Parathyroid adenoma (tissue), 2 donors: ENCODE measurements at regions not wholly inside any gene's neighbourhood (a gene's known extent, or its start where the extent isn't known, plus 50 kb on each side); places are given as distances from the start of the nearest gene placed in this dataset.

Experiments
- H2AFZ ChIP-seq: fragments of 300-600 bp; sonication (generic); one replicate; pipeline ENCODE4 v1.7.0; 2017; ENCODE audit warnings: antibody characterized with exemption, mild to moderate bottlenecking
- H3K27ac ChIP-seq: fragments of 300-600 bp; sonication (generic); one replicate; pipeline ENCODE4 v1.7.0; 2017
- H3K27me3 ChIP-seq: fragments of 300-600 bp; sonication (generic); one replicate; pipeline ENCODE4 v1.7.0; 2017; ENCODE audit warnings: low read length; ENCODE audit not compliant: control insufficient read depth, insufficient read depth
- H3K36me3 ChIP-seq: fragments of 300-600 bp; sonication (generic); one replicate; pipeline ENCODE4 v1.7.0; 2017; ENCODE audit warnings: low read length; ENCODE audit not compliant: control insufficient read depth, insufficient read depth
- H3K4me1 ChIP-seq: fragments of 300-600 bp; sonication (generic); one replicate; pipeline ENCODE4 v1.7.0; 2017; ENCODE audit warnings: control low read depth
- H3K4me2 ChIP-seq: fragments of 300-600 bp; sonication (generic); one replicate; pipeline ENCODE4 v1.7.0; 2017; ENCODE audit warnings: low read length
- H3K4me3 ChIP-seq: fragments of 300-600 bp; sonication (generic); one replicate; pipeline ENCODE4 v1.7.0; 2017; ENCODE audit warnings: low read depth, low read length
- H3K79me2 ChIP-seq: fragments of 300-600 bp; sonication (generic); one replicate; pipeline ENCODE4 v1.7.0; 2017; ENCODE audit warnings: control low read depth
- H3K9ac ChIP-seq: fragments of 300-600 bp; sonication (generic); one replicate; pipeline ENCODE4 v1.7.0; 2017; ENCODE audit warnings: mild to moderate bottlenecking
- H3K9me3 ChIP-seq: fragments of 300-600 bp; sonication (generic); one replicate; pipeline ENCODE4 v1.7.0; 2017; ENCODE audit warnings: low read length; ENCODE audit not compliant: control insufficient read depth
- CTCF ChIP-seq: fragments of 300-600 bp; sonication (generic); IDR thresholded peaks from one replicate; pipeline ENCODE4 v1.7.0; 2017; ENCODE audit warnings: antibody characterized with exemption, mild to moderate bottlenecking
- donor health status: primary hyperparathyroidism.

GRCh38 chr1:81192647-81193642, 607.8 kb upstream of the ADGRL2 start:
- Histone ChIP-seq H3K27me3 (no peaks in the 10 kb centered on the region), H3K27ac (no peak overlapping the region), H3K9ac (no peak overlapping the region), H3K4me3 (no peak overlapping the region), H3K4me1 (no peaks in the 10 kb centered on the region), H3K4me2 (no peak overlapping the region), H3K79me2 (no peaks in the 10 kb centered on the region), H3K9me3 (no peaks in the 10 kb centered on the region), H3K36me3 (no peaks in the 10 kb centered on the region), H2AFZ (no peak overlapping the region)
- no peak for TF ChIP-seq CTCF

GRCh38 chr1:81190003-81190402, 610.7 kb upstream of the ADGRL2 start:
- H3K4me1 ChIP-seq = no peaks in the 10 kb centered on the region

GRCh38 chr1:81187635-81188034, 613.1 kb upstream of the ADGRL2 start:
- Histone ChIP-seq H2AFZ (no peak overlapping the region), H3K9me3 (no peaks in the 10 kb centered on the region), H3K27me3 (no peaks in the 10 kb centered on the region), H3K36me3 (no peaks in the 10 kb centered on the region), H3K27ac (no peak overlapping the region), H3K79me2 (no peaks in the 10 kb centered on the region), H3K4me2 (no peak overlapping the region), H3K4me3 (no peak overlapping the region), H3K9ac (no peak overlapping the region), H3K4me1 (no peaks in the 10 kb centered on the region)
- TF ChIP-seq CTCF = no peak

More at GRCh38 chr1:81190003-81190402, 610.7 kb upstream of the ADGRL2 start:
- H3K27ac ChIP-seq = no peak overlapping the region
- H3K4me2 ChIP-seq = no peak overlapping the region
- no peaks in the 10 kb centered on the region for H3K27me3 ChIP-seq
- H2AFZ ChIP-seq = no peak overlapping the region
- no peak overlapping the region for H3K4me3 ChIP-seq
- H3K79me2 ChIP-seq = no peaks in the 10 kb centered on the region
- H3K9ac ChIP-seq = no peak overlapping the region
- TF ChIP-seq CTCF = no peak
- no peaks in the 10 kb centered on the region for H3K36me3 ChIP-seq
- no peaks in the 10 kb centered on the region for H3K9me3 ChIP-seq

GRCh38 chr1:81186261-81186660, 614.5 kb upstream of the ADGRL2 start:
- Histone ChIP-seq H3K9ac (no peak overlapping the region), H3K27ac (no peak overlapping the region), H3K79me2 (no peaks in the 10 kb centered on the region), H3K4me1 (no peaks in the 10 kb centered on the region), H3K4me3 (no peak overlapping the region), H3K27me3 (no peaks in the 10 kb centered on the region), H3K9me3 (no peaks in the 10 kb centered on the region), H3K36me3 (no peaks in the 10 kb centered on the region), H2AFZ (no peak overlapping the region), H3K4me2 (no peak overlapping the region)
- no peak for TF ChIP-seq CTCF
